ENCODE measurements at regions not wholly inside any gene's neighbourhood (a gene's known extent, or its start where the extent isn't known, plus 50 kb on each side); places are given as distances from the start of the nearest gene placed in this dataset.

DNA sequence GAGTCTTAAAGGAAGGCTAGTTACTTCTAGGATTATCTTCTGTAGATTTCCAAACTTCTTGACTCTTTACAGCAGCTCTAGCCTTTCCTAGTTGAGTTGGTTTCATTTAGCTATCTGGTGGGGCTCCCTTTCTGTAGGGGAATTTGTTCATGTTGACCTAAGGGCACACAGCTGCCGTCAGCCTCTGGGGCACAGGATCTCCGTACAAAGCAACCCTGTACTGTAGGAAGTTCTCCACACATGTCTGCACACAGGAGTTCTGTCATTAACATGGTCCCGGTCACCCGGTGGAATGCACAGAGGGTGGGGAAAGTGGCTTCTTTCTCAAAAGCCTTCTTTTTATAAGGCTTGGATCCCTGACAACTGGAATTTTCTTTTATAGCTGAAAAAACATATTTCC, 88.7 kb upstream of the TNIK start:
- Histone ChIP-seq H3K9ac (ENCODE audit: low read depth, low read length, poor library complexity, severe bottlenecking) (no peak overlapping the region), H3K9me2 (replicated peaks; ENCODE audit: low read depth, low read length) (no peaks in the 10 kb centered on the region), H3K4me3 (ENCODE audit: low read length, poor library complexity, severe bottlenecking) (no peak overlapping the region), H3K36me3 (ENCODE audit: insufficient read depth, low read length) (no peaks in the 10 kb centered on the region), H3F3A (ENCODE audit: low read depth) (no peaks in the 10 kb centered on the region), H2AFZ (ENCODE audit: low read length) (no peak overlapping the region), H3K9me3 (ENCODE audit: insufficient read depth, low read depth, low read length) (no peaks in the 10 kb centered on the region), H3K79me2 (ENCODE audit: insufficient read depth, low read length) (no peaks in the 10 kb centered on the region), H3K4me1 (ENCODE audit: insufficient read depth, low read length, poor library complexity, severe bottlenecking) (no peaks in the 10 kb centered on the region), H3K27me3 (ENCODE audit: insufficient read depth, low read length, poor library complexity, severe bottlenecking) (no peaks in the 10 kb centered on the region), H3K4me2 (ENCODE audit: low read depth, low read length, poor library complexity, severe bottlenecking) (no peak overlapping the region), H4K20me1 (ENCODE audit: insufficient read depth, low read length, poor library complexity, severe bottlenecking) (no peaks in the 10 kb centered on the region)
- TF ChIP-seq CTCF (conservative IDR thresholded peaks at IDR 0.05; ENCODE audit: low read length) (no peak), EZH2phosphoT487 (IDR thresholded peaks at IDR 0.05; ENCODE audit: borderline replicate concordance) (no peak)

GRCh38 chr3:171543759-171544300, 83.6 kb upstream of the TNIK start:
- Histone ChIP-seq H3F3A (ENCODE audit: low read depth) (no peaks in the 10 kb centered on the region), H4K20me1 (ENCODE audit: insufficient read depth, low read length, poor library complexity, severe bottlenecking) (no peaks in the 10 kb centered on the region), H3K79me2 (ENCODE audit: insufficient read depth, low read length) (no peaks in the 10 kb centered on the region), H3K9me3 (ENCODE audit: insufficient read depth, low read depth, low read length) (no peaks in the 10 kb centered on the region), H2AFZ (ENCODE audit: low read length) (peak overlapping the region; percentile 86), H3K4me2 (ENCODE audit: low read depth, low read length, poor library complexity, severe bottlenecking) (no peak overlapping the region), H3K4me3 (ENCODE audit: low read length, poor library complexity, severe bottlenecking) (no peak overlapping the region), H3K36me3 (ENCODE audit: insufficient read depth, low read length) (no peaks in the 10 kb centered on the region), H3K9me2 (replicated peaks; ENCODE audit: low read depth, low read length) (no peaks in the 10 kb centered on the region), H3K9ac (ENCODE audit: low read depth, low read length, poor library complexity, severe bottlenecking) (no peak overlapping the region), H3K27me3 (ENCODE audit: insufficient read depth, low read length, poor library complexity, severe bottlenecking) (no peaks in the 10 kb centered on the region), H3K4me1 (ENCODE audit: insufficient read depth, low read length, poor library complexity, severe bottlenecking) (peaks cover 15% of the 10 kb centered on the region)
- TF ChIP-seq EZH2phosphoT487 (IDR thresholded peaks at IDR 0.05; ENCODE audit: borderline replicate concordance) (no peak), CTCF (conservative IDR thresholded peaks at IDR 0.05; ENCODE audit: low read length) (no peak)

DNA sequence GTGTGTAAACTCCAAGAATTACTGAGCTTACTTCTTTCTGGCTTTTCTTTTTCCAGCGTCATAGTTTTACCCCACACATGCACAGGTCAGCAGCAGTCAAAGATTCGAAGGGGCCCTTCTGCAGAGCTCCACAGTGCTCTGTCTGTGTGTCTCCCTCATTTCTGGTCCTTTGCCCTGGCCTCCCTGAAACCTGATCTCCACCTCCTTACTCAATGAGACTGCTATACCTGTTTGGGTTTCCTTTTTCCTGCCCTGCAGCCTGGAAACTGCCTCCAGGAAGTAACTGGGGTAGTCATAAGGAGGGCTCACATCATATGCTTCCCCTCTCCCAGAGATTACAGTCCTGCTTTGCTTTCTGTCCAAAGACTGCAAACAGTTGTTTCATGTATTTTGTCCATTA, 82.8 kb upstream of the TNIK start:
- H3K4me3 ChIP-seq (ENCODE audit: low read length, poor library complexity, severe bottlenecking) = no peak overlapping the region
- H4K20me1 ChIP-seq (ENCODE audit: insufficient read depth, low read length, poor library complexity, severe bottlenecking) = no peaks in the 10 kb centered on the region
- peaks cover 15% of the 10 kb centered on the region for H3K4me1 ChIP-seq (ENCODE audit: insufficient read depth, low read length, poor library complexity, severe bottlenecking)
- H2AFZ ChIP-seq (ENCODE audit: low read length) = peak overlapping the region; percentile 53
- no peak overlapping the region for H3K4me2 ChIP-seq (ENCODE audit: low read depth, low read length, poor library complexity, severe bottlenecking)
- TF ChIP-seq EZH2phosphoT487 (IDR thresholded peaks at IDR 0.05; ENCODE audit: borderline replicate concordance) (no peak), CTCF (conservative IDR thresholded peaks at IDR 0.05; ENCODE audit: low read length) (no peak)
- no peaks in the 10 kb centered on the region for H3K36me3 ChIP-seq (ENCODE audit: insufficient read depth, low read length)
- no peaks in the 10 kb centered on the region for H3K27me3 ChIP-seq (ENCODE audit: insufficient read depth, low read length, poor library complexity, severe bottlenecking)
- H3K9ac ChIP-seq (ENCODE audit: low read depth, low read length, poor library complexity, severe bottlenecking) = no peak overlapping the region
- H3K79me2 ChIP-seq (ENCODE audit: insufficient read depth, low read length) = no peaks in the 10 kb centered on the region
- no peaks in the 10 kb centered on the region for H3K9me2 ChIP-seq (replicated peaks; ENCODE audit: low read depth, low read length)
- H3K9me3 ChIP-seq (ENCODE audit: insufficient read depth, low read depth, low read length) = no peaks in the 10 kb centered on the region
- H3F3A ChIP-seq (ENCODE audit: low read depth) = no peaks in the 10 kb centered on the region

Measured in Loucy (cell line).